Cerebellar cortex (tissue), 1 donor: ENCODE measurements at regions not wholly inside any gene's neighbourhood (a gene's known extent, or its start where the extent isn't known, plus 50 kb on each side); places are given as distances from the start of the nearest gene placed in this dataset.

Experiments
- DNase-seq: peaks from one replicate; pipeline ENCODE4 v3.0.0-alpha.2; 2015; ENCODE audit warnings: low spot score

DNA sequence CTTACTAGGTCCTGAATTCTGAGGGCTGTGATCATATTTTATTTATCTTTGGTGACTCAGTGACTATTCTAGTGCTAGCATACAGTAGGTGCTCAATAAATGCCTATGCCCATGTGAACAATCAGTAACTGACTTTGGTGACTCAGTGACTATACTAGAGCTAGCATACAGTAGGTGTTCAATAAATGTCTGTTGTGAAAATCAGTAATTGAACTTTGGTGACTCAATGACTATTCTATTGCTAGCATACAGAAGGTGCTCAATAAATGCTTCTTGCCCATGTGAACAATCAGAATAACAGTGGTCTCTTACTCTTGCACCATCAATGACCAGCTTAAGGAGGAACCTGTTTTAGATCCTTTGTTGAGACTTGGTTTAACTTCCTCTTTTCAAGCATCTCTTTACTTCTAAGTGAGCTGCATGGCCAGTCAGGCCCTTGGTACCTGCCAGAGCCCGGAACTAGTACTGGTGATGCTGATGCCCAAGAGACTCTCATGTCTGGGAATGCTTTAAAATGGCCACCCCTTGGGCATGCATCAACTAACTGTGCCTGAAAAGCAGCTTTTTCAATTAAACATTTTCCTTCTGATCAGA lies 214.9 kb upstream of the SPRED2 start:
- no peak for DNase-seq

GRCh38 chr2:65640793-65641103 lies 208.3 kb upstream of the SPRED2 start:
- DNase-seq, result no peak

DNA sequence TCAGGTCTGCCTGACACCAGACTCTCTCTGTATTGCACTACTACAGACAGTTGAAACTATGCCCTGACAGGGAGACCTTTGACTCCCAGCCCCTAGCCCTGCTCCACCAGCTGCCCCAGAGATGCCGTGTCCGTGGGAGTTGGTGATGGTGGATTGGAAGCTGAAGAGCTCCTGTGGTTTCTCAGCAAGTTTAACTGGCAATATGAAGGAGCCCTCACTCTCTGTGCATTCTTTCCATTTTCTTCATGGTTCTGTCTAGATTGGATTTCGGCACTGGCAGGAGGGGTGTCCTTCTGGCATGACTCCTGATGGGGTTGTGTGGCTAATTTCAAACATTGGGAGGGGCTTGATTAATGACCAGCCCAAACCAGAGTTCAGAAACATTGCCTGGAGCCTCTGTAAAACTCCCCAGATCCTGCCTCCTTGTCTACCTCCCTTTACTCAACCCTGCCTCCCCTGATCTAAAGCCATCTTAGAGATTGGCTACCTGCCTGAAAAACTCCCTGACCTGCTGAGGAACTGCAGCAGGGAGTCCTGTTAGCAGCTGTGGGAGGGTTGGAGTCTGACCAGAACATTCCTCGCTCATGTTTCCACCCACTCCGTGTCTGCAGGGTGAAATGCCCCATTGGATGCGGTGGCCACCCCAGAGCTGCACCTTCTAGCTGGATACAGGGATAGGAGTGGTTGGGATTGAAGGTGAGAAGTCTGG lies 206.9 kb upstream of the SPRED2 start:
- no peak for DNase-seq

DNA sequence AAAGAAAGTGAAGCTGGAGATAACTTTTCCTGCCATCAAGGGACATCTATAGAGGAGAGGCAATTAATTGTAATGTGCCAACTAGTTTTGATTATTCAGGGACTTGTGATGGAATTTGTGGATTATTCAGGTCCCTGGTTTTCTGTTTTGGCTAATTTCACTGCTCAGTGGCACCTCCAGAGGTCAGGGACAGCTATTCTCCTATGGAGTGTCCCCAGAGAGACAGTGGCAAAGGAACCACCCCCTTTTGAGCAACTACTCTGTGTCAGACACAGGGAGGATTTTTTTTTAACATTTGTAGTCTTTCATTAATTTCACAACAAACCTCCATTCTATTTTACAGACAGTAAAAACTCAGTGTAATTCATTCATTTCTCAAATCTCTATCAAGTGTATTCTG lies 206.0 kb upstream of the SPRED2 start:
- no peak for DNase-seq

DNA sequence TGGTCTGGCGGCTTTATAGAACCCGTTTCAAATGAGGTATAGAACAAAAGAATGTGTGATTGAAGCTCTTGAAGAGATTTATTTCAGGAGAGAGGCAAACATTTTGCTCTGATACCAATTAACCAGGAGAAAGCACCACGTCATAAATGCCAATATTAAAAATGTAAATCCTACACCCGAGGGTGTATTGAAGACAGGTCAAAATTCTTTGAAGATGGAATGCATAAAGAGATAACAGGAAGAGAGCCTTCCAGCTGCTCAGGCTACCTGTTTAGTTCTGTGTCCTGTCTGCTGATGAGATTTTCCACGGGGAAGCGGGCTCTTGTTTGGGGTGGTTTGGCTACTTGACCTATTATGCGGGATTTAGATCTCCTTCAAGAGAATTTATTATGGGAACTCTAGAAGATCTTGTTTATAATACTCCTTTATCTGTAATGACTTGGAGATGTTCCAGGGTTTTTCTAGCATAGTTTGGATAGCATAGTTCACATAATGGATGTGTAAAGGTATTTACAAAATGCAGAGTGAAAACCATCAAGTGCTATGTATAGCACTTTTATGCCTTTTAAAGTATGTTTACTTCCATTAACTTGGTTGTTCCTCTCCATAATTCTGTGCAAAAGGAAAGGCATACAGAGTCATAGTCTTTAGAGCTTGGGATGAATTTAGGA lies 204.5 kb upstream of the SPRED2 start:
- no peak for DNase-seq

GRCh38 chr2:65636024-65636423 lies 203.6 kb upstream of the SPRED2 start:
- DNase-seq, result no peak

DNA sequence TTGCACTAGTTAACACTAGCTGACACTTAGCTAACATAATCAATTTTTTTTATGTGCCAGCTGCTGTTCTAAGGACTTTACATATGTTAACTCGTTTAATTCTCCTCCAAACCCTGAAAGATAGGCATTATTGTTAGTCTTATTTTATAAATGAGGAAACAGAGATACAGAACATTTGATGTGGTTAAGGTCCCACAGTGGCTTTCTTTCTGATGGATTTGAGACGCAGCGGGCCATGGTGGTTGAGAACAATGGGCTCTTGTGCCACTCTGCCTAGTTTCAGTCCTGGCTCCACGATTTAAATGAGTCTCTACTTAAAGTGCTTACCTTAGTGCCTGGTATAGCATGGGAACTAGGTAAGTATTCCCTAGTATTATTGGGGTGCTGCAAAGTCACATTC lies 201.9 kb upstream of the SPRED2 start:
- DNase-seq, result no peak

- no peak for DNase-seq
These were observed 198.2 kb upstream of the SPRED2 start for GRCh38 chr2:65630643-65631042.

GRCh38 chr2:65628156-65628555 lies 195.8 kb upstream of the SPRED2 start:
- no peak for DNase-seq

- DNase-seq, result no peak
These were observed 194.4 kb upstream of the SPRED2 start for GRCh38 chr2:65626831-65627230.

DNA sequence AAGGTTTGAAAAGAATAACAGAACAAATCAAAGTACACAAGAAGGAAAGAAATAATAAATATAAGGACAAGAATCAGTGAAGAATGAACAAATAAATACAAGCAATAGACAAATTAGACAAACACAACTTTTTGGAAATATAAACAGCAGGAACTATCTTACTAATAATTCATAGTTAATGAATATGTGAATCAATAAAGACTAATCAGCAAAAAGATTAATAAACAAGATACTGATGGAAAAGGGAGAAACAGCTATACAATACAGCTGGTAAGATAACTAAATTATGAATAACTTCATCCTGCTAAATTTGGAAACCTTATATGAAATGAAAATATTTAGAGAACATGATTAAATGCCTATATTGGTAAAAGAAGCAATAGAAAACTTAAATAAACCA lies 193.6 kb upstream of the SPRED2 start:
- DNase-seq, result no peak

DNA sequence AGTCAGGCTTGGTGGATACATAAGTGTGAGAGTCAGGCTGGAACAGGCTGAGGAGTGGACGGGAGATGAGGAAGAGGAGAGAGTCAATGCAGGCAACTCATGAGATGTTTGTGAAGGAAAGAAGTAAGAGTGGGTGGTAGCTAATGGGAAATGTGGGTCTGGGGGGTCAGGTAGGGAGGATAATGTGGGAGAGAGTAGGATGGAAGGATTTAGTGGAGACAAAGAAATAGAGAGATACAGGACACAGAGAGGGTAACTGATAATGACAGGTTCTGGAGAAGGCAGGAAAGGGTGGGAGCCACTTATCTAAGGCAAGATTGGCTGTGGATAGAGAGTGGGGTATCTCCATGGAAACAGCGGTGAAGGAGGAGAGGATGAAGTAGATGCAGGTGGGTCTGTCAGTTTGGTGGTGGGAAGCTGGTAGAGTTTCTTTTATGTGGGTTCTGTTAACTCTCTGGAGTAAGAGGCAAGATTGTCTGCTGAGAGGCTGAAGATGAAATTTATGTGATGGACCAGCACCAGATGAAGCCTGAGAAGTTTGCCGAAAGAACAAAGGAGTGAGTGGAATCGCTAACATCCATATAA lies 190.6 kb upstream of the SPRED2 start:
- no peak for DNase-seq

GRCh38 chr2:65622499-65622898 lies 190.1 kb upstream of the SPRED2 start:
- no peak for DNase-seq

GRCh38 chr2:65620524-65620923 lies 188.1 kb upstream of the SPRED2 start:
- no peak for DNase-seq

- DNase-seq, result no peak
These were observed 187.6 kb upstream of the SPRED2 start for GRCh38 chr2:65620026-65620425.

GRCh38 chr2:65615602-65616001 lies 183.2 kb upstream of the SPRED2 start:
- DNase-seq, result no peak

- no peak for DNase-seq
These were observed 181.7 kb upstream of the SPRED2 start for GRCh38 chr2:65613968-65614555.

DNA sequence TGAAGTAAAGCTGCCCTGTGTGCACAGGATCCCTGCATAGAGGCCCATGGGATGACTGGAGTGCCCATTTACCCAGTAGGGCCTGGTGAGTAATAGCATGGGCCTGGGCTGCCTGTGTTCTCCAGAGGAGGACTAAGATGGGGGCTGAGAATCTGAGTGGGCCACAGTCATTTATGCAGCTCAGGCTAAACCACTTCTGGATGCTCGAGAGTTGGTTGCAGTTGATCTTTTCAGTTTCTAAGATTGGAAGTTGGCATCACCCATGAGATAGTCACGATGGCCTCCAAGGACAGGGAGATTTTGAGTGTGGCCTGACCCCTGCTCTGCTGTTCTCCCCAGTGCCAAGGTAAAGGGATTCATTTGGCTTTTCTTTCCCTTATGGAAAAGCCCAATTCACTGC lies 179.1 kb upstream of the SPRED2 start:
- DNase-seq, result no peak

DNA sequence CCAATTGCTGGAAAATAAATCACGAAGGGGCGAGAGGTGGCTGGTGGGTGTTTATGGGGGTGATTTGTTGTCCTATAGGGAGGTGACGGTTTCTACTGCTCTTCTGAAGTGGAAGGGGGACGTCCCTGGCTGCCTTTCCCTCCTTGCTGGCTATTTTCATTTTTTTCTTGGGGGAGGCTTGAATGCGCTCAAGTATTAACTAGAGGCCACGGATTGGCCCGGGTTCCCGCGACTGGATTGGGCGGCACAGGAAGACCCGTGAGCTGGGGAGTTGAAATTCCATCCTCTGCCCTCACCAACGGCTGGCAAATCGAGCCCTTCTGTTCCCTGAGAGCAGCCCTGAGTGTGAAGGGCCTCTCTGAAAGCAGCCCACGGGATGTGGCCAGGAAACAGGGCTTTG lies 176.5 kb upstream of the SPRED2 start:
- no peak for DNase-seq

DNA sequence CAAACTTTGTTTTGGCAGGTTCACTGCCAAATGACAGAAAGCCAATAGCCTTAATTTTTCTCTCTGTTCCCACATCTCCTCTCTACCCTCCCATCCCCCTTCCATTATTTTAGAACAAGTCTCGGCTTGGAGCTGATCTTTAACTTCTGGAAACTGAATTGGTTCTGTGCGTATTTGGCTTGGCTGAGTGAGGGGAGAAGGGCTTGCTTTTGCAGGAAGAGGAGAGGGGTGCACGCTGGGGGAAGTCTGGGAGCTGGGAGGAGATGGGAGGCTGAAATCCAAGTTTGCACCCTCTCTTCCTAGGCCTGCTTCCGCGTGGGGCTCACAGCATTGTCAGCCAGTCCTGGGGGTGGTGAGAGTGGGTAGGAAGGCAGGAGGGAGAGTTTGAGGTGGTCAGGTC lies 176.1 kb upstream of the SPRED2 start:
- DNase-seq, result no peak

DNA sequence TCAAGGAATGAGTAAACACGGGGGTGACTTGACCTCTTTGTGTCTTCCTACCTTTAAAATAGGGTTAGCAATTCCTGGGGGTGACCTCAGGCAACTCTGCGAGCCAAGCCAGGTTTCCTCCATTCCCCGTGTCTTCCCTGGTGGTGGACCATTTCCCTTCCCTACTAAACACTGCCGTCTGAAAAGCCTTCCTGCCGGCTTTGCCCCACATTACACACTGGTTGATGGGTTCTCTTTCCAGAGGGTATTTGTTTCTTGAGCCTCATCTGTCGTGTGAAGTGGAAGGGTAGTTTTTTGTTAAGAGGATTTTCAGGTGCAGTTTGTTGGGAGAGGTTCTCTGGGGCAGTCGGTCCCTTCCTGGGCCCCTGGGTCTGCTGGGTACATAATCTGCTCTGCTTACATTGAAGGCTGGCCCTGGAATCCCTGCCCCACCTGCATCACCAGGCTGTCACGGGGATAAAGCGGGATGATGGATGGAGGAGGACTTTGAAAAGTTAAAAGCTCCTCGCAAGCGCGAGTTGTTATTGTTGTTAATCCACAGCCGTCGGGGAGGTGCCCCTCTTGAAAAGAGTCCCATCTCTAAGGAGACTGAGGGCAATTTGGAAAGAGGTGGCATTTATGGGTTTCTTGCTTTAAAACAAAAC lies 175.4 kb upstream of the SPRED2 start:
- DNase-seq, result no peak

GRCh38 chr2:65605743-65606058 lies 173.3 kb upstream of the SPRED2 start:
- no peak for DNase-seq
